BLaER1 treated with 17β-estradiol and CSF1 and Interleukin-3, amounts not matched to agents 10 nM and 100 nM (cell line): ENCODE measurements at regions not wholly inside any gene's neighbourhood (a gene's known extent, or its start where the extent isn't known, plus 50 kb on each side); places are given as distances from the start of the nearest gene placed in this dataset.

ENCODE experiments used
- H3K27ac ChIP-seq, 11 experiments: shearing (Covaris generic); formaldehyde crosslinking; 2 replicates each; pipeline ENCODE4 v1.8.1; 2022
- H3K27me3 ChIP-seq, 11 experiments: shearing (Covaris generic); formaldehyde crosslinking; 2 replicates each; pipeline ENCODE4 v1.8.1; 2022
- H3K36me3 ChIP-seq, 11 experiments: shearing (Covaris generic); formaldehyde crosslinking; 2 replicates each; pipeline ENCODE4 v1.8.1; 2022
- H3K4me1 ChIP-seq, 10 experiments: shearing (Covaris generic); formaldehyde crosslinking; 2 replicates each; pipeline ENCODE4 v1.8.1; 2022
- H3K4me2 ChIP-seq, 11 experiments: shearing (Covaris generic); formaldehyde crosslinking; 2 replicates each; pipeline ENCODE4 v1.8.1; 2022
- H3K4me3 ChIP-seq, 10 experiments: shearing (Covaris generic); formaldehyde crosslinking; 2 replicates each; pipeline ENCODE4 v1.8.1; 2022
- H3K9ac ChIP-seq, 11 experiments: shearing (Covaris generic); formaldehyde crosslinking; 2 replicates each; pipeline ENCODE4 v1.8.1; 2022
- H3K9me3 ChIP-seq, 11 experiments: shearing (Covaris generic); formaldehyde crosslinking; replicated peaks in 1 of 11; 2 replicates each; pipeline ENCODE4 v1.8.1; 2022
- H4K20me1 ChIP-seq, 11 experiments: shearing (Covaris generic); formaldehyde crosslinking; 2 replicates each; pipeline ENCODE4 v1.8.1; 2022
- Cebpa-rat ChIP-seq, 11 experiments: shearing (Covaris generic); IDR thresholded peaks; 2 replicates each; pipeline ENCODE4 v1.8.1; 2022

- H3K36me3 ChIP-seq, result no peaks in the 10 kb centered on the region
- TF ChIP-seq Cebpa-rat (IDR thresholded peaks at IDR 0.05), result no peak
- H4K20me1 ChIP-seq, result no peaks in the 10 kb centered on the region
- H3K27ac ChIP-seq, result no peak overlapping the region
- H3K4me3 ChIP-seq, result no peak overlapping the region
- H3K27me3 ChIP-seq, result peaks cover 0 to 91% (median 0%) of the 10 kb centered on the region in 11 experiments; a peak in 5 of 22 replicates
- no peak overlapping the region for H3K9ac ChIP-seq
- peaks cover 0 to 14% (median 6%) of the 10 kb centered on the region in 10 experiments; a peak in 12 of 20 replicates for H3K4me1 ChIP-seq
- H3K9me3 ChIP-seq, result peaks cover 0 to 33% (median 0%) of the 10 kb centered on the region in 11 experiments; a peak in 8 of 22 replicates
- no peak overlapping the region; a peak in 1 of 22 replicates for H3K4me2 ChIP-seq
Measured at GRCh38 chr21:38680401-38680800, 125.3 kb upstream of the ETS2 start.

- no peaks in the 10 kb centered on the region for H4K20me1 ChIP-seq
- no peak overlapping the region for H3K27ac ChIP-seq
- H3K36me3 ChIP-seq, result no peaks in the 10 kb centered on the region
- peaks cover 0 to 90% (median 0%) of the 10 kb centered on the region in 11 experiments; a peak in 5 of 22 replicates for H3K27me3 ChIP-seq
- no peak overlapping the region for H3K9ac ChIP-seq
- H3K4me3 ChIP-seq, result no peak overlapping the region
- no peak overlapping the region for H3K4me2 ChIP-seq
- H3K9me3 ChIP-seq, result peaks cover 2 to 48% (median 13%) of the 10 kb centered on the region in 11 experiments; a peak in 20 of 22 replicates
- no peak for TF ChIP-seq Cebpa-rat (IDR thresholded peaks at IDR 0.05)
- peaks cover 0 to 14% (median 6%) of the 10 kb centered on the region in 10 experiments; a peak in 12 of 20 replicates for H3K4me1 ChIP-seq
Measured at GRCh38 chr21:38683222-38683621, 122.5 kb upstream of the ETS2 start.

- no peak for TF ChIP-seq Cebpa-rat (IDR thresholded peaks at IDR 0.05)
- H3K4me2 ChIP-seq, result no peak overlapping the region
- no peak overlapping the region for H3K9ac ChIP-seq
- H3K27me3 ChIP-seq, result peaks cover 0 to 67% (median 0%) of the 10 kb centered on the region in 11 experiments; a peak in 5 of 22 replicates
- peaks cover 5 to 49% (median 22%) of the 10 kb centered on the region in 11 experiments; a peak in 20 of 22 replicates for H3K9me3 ChIP-seq
- H3K36me3 ChIP-seq, result no peaks in the 10 kb centered on the region
- no peak overlapping the region for H3K4me3 ChIP-seq
- H3K27ac ChIP-seq, result no peak overlapping the region
- H4K20me1 ChIP-seq, result no peaks in the 10 kb centered on the region
- H3K4me1 ChIP-seq, result no peaks in the 10 kb centered on the region
Measured at GRCh38 chr21:38688068-38688467, 117.7 kb upstream of the ETS2 start.

- H3K27ac ChIP-seq, result no peak overlapping the region
- no peaks in the 10 kb centered on the region for H3K4me1 ChIP-seq
- no peak overlapping the region for H3K9ac ChIP-seq
- H3K36me3 ChIP-seq, result no peaks in the 10 kb centered on the region
- TF ChIP-seq Cebpa-rat (IDR thresholded peaks at IDR 0.05), result no peak
- no peak overlapping the region for H3K4me3 ChIP-seq
- no peaks in the 10 kb centered on the region for H4K20me1 ChIP-seq
- peaks cover 0 to 44% (median 0%) of the 10 kb centered on the region in 11 experiments; a peak in 4 of 22 replicates for H3K27me3 ChIP-seq
- H3K9me3 ChIP-seq, result peaks cover 5 to 38% (median 22%) of the 10 kb centered on the region in 11 experiments; a peak in 20 of 22 replicates
- no peak overlapping the region for H3K4me2 ChIP-seq
Measured at GRCh38 chr21:38691631-38692030, 114.1 kb upstream of the ETS2 start.

- Histone ChIP-seq H3K27ac (no peak overlapping the region), H3K9me3 (peaks cover 0 to 26% (median 5%) of the 10 kb centered on the region in 11 experiments; a peak in 7 of 22 replicates), H3K27me3 (peaks cover 0 to 20% (median 0%) of the 10 kb centered on the region in 11 experiments; a peak in 2 of 22 replicates), H3K4me3 (no peak overlapping the region), H3K4me2 (no peak overlapping the region), H3K36me3 (no peaks in the 10 kb centered on the region), H3K9ac (no peak overlapping the region), H3K4me1 (no peaks in the 10 kb centered on the region), H4K20me1 (no peaks in the 10 kb centered on the region)
- TF ChIP-seq Cebpa-rat (IDR thresholded peaks at IDR 0.05), result no peak
Measured at GRCh38 chr21:38696579-38696978, 109.2 kb upstream of the ETS2 start.

GRCh38 chr21:38699048-38699447, 106.7 kb upstream of the ETS2 start:
- no peak for TF ChIP-seq Cebpa-rat (IDR thresholded peaks at IDR 0.05)
- Histone ChIP-seq H3K27ac (no peak overlapping the region), H3K4me3 (no peak overlapping the region), H3K4me1 (no peaks in the 10 kb centered on the region), H4K20me1 (no peaks in the 10 kb centered on the region), H3K9me3 (peaks cover 0 to 26% (median 5%) of the 10 kb centered on the region in 11 experiments; a peak in 7 of 22 replicates), H3K36me3 (no peaks in the 10 kb centered on the region), H3K4me2 (no peak overlapping the region), H3K9ac (no peak overlapping the region), H3K27me3 (peaks cover 0 to 15% (median 0%) of the 10 kb centered on the region in 11 experiments; a peak in 2 of 22 replicates)

- peaks cover 0 to 6% (median 0%) of the 10 kb centered on the region in 11 experiments; a peak in 2 of 22 replicates for H3K27me3 ChIP-seq
Measured at GRCh38 chr21:38702196-38702595, 103.5 kb upstream of the ETS2 start.

GRCh38 chr21:38709876-38710275, 95.9 kb upstream of the ETS2 start:
- H4K20me1 ChIP-seq, result no peaks in the 10 kb centered on the region
- no peaks in the 10 kb centered on the region for H3K9me3 ChIP-seq
- no peaks in the 10 kb centered on the region for H3K36me3 ChIP-seq
- 0 out of 22 replicates have a peak, but pooled peaks cover 0 to 4% (median 0%) of the 10 kb centered on the region in 11 experiments for H3K27me3 ChIP-seq
- no peaks in the 10 kb centered on the region for H3K4me1 ChIP-seq
- no peak overlapping the region for H3K4me2 ChIP-seq
- no peak for TF ChIP-seq Cebpa-rat (IDR thresholded peaks at IDR 0.05)
- H3K9ac ChIP-seq, result no peak overlapping the region
- H3K4me3 ChIP-seq, result no peak overlapping the region
- no peak overlapping the region for H3K27ac ChIP-seq

More at GRCh38 chr21:38702196-38702595, 103.5 kb upstream of the ETS2 start:
- no peak for TF ChIP-seq Cebpa-rat (IDR thresholded peaks at IDR 0.05)
- H3K4me2 ChIP-seq, result no peak overlapping the region
- no peak overlapping the region for H3K27ac ChIP-seq
- no peaks in the 10 kb centered on the region for H3K36me3 ChIP-seq
- no peak overlapping the region for H3K4me3 ChIP-seq
- H3K9me3 ChIP-seq, result peaks cover 0 to 24% (median 5%) of the 10 kb centered on the region in 11 experiments; a peak in 7 of 22 replicates
- H3K9ac ChIP-seq, result no peak overlapping the region
- H3K4me1 ChIP-seq, result no peaks in the 10 kb centered on the region
- H4K20me1 ChIP-seq, result no peaks in the 10 kb centered on the region

GRCh38 chr21:38712071-38712470, 93.7 kb upstream of the ETS2 start:
- Histone ChIP-seq H3K4me3 (no peak overlapping the region), H3K9me3 (no peaks in the 10 kb centered on the region), H3K27me3 (0 out of 22 replicates have a peak, but pooled peaks cover 0 to 4% (median 0%) of the 10 kb centered on the region in 11 experiments), H3K9ac (no peak overlapping the region), H3K27ac (no peak overlapping the region), H3K36me3 (no peaks in the 10 kb centered on the region), H3K4me2 (no peak overlapping the region), H3K4me1 (no peaks in the 10 kb centered on the region), H4K20me1 (no peaks in the 10 kb centered on the region)
- TF ChIP-seq Cebpa-rat (IDR thresholded peaks at IDR 0.05), result no peak

- H3K27me3 ChIP-seq, result 0 out of 22 replicates have a peak, but pooled peaks cover 0 to 4% (median 0%) of the 10 kb centered on the region in 11 experiments
- no peak overlapping the region for H3K27ac ChIP-seq
- H3K36me3 ChIP-seq, result no peaks in the 10 kb centered on the region
- no peaks in the 10 kb centered on the region for H4K20me1 ChIP-seq
- H3K4me3 ChIP-seq, result no peak overlapping the region
- no peak overlapping the region for H3K4me2 ChIP-seq
- no peaks in the 10 kb centered on the region for H3K4me1 ChIP-seq
- no peak overlapping the region for H3K9ac ChIP-seq
- no peaks in the 10 kb centered on the region for H3K9me3 ChIP-seq
- no peak for TF ChIP-seq Cebpa-rat (IDR thresholded peaks at IDR 0.05)
Measured at GRCh38 chr21:38712664-38713063, 93.1 kb upstream of the ETS2 start.
